Gastrocnemius medialis (tissue), 4 donors: ENCODE measurements at regions not wholly inside any gene's neighbourhood (a gene's known extent, or its start where the extent isn't known, plus 50 kb on each side); places are given as distances from the start of the nearest gene placed in this dataset.

ENCODE experiments used
- POLR2A ChIP-seq, 2 donors: fragments of 450-650 bp; IDR thresholded peaks; one replicate each; pipeline ENCODE4 v1.6.1; 2017; ENCODE audit warnings: antibody characterized with exemption in 2 of 2, mild to moderate bottlenecking in 2 of 2, moderate library complexity in 2 of 2
- TF ChIP-seq, protein P1 (sequence below), 5 experiments: fragments of 450-650 bp in 3 of 5; fragments of 200-600 bp in 2 of 5; sonication (generic) in 2 of 5; IDR thresholded peaks in 4 of 5; conservative IDR thresholded peaks in 1 of 5; 1 replicate in 4 of 5; 2 replicates in 1 of 5; pipeline ENCODE4 v1.5.1; 2016 to 2019; ENCODE audit warnings: antibody characterized with exemption in 5 of 5, mild to moderate bottlenecking in 3 of 5, moderate library complexity in 3 of 5

DNA sequence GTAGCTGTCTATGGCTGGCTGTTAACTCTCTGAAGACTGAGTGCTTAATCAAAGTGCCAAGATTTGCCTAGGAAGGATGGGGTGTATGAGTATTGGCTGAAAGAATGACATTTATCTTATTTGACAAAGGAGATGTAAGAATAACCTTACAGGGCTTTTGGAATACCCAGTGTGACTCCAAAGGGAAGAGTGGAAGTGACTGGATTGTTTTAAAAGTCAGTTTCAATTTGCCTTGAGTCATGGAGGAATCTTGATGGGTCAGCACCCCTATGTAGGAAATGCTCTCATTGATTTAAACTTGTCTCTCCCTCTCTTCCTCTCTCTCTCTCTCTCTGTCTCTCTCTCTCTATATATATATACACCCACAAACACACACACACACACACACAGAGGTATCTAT lies 118.4 kb upstream of the CLDN10 start:
- TF ChIP-seq, protein P1, sequence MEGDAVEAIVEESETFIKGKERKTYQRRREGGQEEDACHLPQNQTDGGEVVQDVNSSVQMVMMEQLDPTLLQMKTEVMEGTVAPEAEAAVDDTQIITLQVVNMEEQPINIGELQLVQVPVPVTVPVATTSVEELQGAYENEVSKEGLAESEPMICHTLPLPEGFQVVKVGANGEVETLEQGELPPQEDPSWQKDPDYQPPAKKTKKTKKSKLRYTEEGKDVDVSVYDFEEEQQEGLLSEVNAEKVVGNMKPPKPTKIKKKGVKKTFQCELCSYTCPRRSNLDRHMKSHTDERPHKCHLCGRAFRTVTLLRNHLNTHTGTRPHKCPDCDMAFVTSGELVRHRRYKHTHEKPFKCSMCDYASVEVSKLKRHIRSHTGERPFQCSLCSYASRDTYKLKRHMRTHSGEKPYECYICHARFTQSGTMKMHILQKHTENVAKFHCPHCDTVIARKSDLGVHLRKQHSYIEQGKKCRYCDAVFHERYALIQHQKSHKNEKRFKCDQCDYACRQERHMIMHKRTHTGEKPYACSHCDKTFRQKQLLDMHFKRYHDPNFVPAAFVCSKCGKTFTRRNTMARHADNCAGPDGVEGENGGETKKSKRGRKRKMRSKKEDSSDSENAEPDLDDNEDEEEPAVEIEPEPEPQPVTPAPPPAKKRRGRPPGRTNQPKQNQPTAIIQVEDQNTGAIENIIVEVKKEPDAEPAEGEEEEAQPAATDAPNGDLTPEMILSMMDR (IDR thresholded peaks at IDR 0.05 in 4 of 5, conservative IDR thresholded peaks at IDR 0.05 in 1 of 5): no peak
- no peak for TF ChIP-seq POLR2A (IDR thresholded peaks at IDR 0.05)
